Panc1 (cell line): ENCODE measurements at regions not wholly inside any gene's neighbourhood (a gene's known extent, or its start where the extent isn't known, plus 50 kb on each side); places are given as distances from the start of the nearest gene placed in this dataset.

ENCODE experiments used
- POLR2AphosphoS5 ChIP-seq: IDR thresholded peaks from 2 replicates; pipeline ENCODE4 v1.6.1; 2012; ENCODE audit warnings: mild to moderate bottlenecking, low read depth, low read length, moderate library complexity
- SIN3A ChIP-seq: IDR thresholded peaks from 2 replicates; pipeline ENCODE4 v1.6.1; 2012; ENCODE audit warnings: low read depth, mild to moderate bottlenecking, low read length, moderate library complexity, borderline replicate concordance; ENCODE audit not compliant: insufficient read depth
- TF ChIP-seq, protein P1 (sequence below): fragments of 450-650 bp; IDR thresholded peaks from 2 replicates; pipeline ENCODE4 v1.5.1; 2017; ENCODE audit warnings: mild to moderate bottlenecking
- TF ChIP-seq, protein P2 (sequence below), 2 experiments: IDR thresholded peaks; 2 replicates each; pipeline ENCODE4 v1.6.1; 2011 to 2012; ENCODE audit warnings: low read depth in 2 of 2, control low read depth in 1 of 2, low read length in 1 of 2, mild to moderate bottlenecking in 1 of 2, moderate library complexity in 1 of 2; ENCODE audit not compliant: insufficient read depth in 1 of 2

DNA sequence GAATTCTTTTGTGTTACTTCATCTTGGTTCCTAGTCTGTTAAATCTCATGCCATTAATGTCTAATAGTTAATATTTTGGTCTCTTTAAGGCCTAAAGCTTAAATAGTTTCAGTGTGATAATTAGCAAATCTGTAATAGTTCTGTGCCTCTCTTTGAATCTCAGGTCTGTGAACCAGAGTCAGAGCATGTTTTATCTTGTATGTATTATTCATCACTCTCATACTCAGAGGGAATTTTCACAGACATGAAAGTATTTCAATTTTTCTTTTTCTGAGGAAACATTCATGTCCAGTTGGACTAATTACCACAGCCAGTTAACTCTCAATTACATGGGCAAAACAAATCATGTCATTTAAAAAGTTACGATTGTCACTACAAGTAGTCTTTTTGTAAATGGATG is 931.9 kb upstream of the SLC39A10 start:
- TF ChIP-seq, protein P1, sequence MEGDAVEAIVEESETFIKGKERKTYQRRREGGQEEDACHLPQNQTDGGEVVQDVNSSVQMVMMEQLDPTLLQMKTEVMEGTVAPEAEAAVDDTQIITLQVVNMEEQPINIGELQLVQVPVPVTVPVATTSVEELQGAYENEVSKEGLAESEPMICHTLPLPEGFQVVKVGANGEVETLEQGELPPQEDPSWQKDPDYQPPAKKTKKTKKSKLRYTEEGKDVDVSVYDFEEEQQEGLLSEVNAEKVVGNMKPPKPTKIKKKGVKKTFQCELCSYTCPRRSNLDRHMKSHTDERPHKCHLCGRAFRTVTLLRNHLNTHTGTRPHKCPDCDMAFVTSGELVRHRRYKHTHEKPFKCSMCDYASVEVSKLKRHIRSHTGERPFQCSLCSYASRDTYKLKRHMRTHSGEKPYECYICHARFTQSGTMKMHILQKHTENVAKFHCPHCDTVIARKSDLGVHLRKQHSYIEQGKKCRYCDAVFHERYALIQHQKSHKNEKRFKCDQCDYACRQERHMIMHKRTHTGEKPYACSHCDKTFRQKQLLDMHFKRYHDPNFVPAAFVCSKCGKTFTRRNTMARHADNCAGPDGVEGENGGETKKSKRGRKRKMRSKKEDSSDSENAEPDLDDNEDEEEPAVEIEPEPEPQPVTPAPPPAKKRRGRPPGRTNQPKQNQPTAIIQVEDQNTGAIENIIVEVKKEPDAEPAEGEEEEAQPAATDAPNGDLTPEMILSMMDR = no peak
- TF ChIP-seq SIN3A (no peak), POLR2AphosphoS5 (no peak)
- TF ChIP-seq, protein P2, sequence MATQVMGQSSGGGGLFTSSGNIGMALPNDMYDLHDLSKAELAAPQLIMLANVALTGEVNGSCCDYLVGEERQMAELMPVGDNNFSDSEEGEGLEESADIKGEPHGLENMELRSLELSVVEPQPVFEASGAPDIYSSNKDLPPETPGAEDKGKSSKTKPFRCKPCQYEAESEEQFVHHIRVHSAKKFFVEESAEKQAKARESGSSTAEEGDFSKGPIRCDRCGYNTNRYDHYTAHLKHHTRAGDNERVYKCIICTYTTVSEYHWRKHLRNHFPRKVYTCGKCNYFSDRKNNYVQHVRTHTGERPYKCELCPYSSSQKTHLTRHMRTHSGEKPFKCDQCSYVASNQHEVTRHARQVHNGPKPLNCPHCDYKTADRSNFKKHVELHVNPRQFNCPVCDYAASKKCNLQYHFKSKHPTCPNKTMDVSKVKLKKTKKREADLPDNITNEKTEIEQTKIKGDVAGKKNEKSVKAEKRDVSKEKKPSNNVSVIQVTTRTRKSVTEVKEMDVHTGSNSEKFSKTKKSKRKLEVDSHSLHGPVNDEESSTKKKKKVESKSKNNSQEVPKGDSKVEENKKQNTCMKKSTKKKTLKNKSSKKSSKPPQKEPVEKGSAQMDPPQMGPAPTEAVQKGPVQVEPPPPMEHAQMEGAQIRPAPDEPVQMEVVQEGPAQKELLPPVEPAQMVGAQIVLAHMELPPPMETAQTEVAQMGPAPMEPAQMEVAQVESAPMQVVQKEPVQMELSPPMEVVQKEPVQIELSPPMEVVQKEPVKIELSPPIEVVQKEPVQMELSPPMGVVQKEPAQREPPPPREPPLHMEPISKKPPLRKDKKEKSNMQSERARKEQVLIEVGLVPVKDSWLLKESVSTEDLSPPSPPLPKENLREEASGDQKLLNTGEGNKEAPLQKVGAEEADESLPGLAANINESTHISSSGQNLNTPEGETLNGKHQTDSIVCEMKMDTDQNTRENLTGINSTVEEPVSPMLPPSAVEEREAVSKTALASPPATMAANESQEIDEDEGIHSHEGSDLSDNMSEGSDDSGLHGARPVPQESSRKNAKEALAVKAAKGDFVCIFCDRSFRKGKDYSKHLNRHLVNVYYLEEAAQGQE (IDR thresholded peaks at IDR 0.05; ENCODE audit: insufficient read depth in 1 of 2, low read depth in 2 of 2, low read length in 1 of 2) = no peak
